ENCODE measurements at regions not wholly inside any gene's neighbourhood (a gene's known extent, or its start where the extent isn't known, plus 50 kb on each side); places are given as distances from the start of the nearest gene placed in this dataset.

GRCh38 chr17:79457376-79457775, 153.5 kb downstream of the RBFOX3 start:
- no peaks in the 10 kb centered on the region for H3K4me1 ChIP-seq (ENCODE audit: insufficient read depth, low read length)
- no peaks in the 10 kb centered on the region for H3K36me3 Mint-ChIP-seq (ENCODE audit: insufficient read depth in 1 of 3, low read depth in 3 of 3)
- no peaks in the 10 kb centered on the region; a peak in 1 of 5 replicates for H3K9me3 Mint-ChIP-seq
- H3K18ac ChIP-seq (ENCODE audit: insufficient read length, low read depth, low read length) = no peak overlapping the region
- no peak overlapping the region for H2BK5ac ChIP-seq (ENCODE audit: insufficient read length, low read length)
- no peak overlapping the region for H3K4me2 ChIP-seq (ENCODE audit: insufficient read depth, insufficient read length, low read length)
- no peaks in the 10 kb centered on the region for H4K20me1 ChIP-seq (ENCODE audit: control insufficient read depth, insufficient read depth, insufficient read length)
- H3K56ac ChIP-seq (ENCODE audit: insufficient read length, low read depth, low read length) = no peak overlapping the region
- H3K27me3 ChIP-seq (ENCODE audit: insufficient read depth, low read length) = no peaks in the 10 kb centered on the region
- no peaks in the 10 kb centered on the region for H3K79me2 ChIP-seq (ENCODE audit: insufficient read depth, low read length)
- no peak overlapping the region for H3T11ph ChIP-seq (ENCODE audit: low read length)
- H2BK120ac ChIP-seq (ENCODE audit: low read depth, low read length, poor library complexity, severe bottlenecking) = no peak overlapping the region
- H4K91ac ChIP-seq (ENCODE audit: insufficient read length, low read depth, low read length) = no peak overlapping the region
- H3K4me3 Mint-ChIP-seq = no peak overlapping the region
- no peak overlapping the region for H3K14ac ChIP-seq (ENCODE audit: insufficient read depth, low read length)
- WGBS (ENCODE audit: extremely low coverage, insufficient read length, low lambda C conversion rate) = no CpG with 5 or more reads among the region's 17 CpGs
- peaks cover 8% of the 10 kb centered on the region for H3K27me3 Mint-ChIP-seq (ENCODE audit: low read depth)
- no peak overlapping the region for H3K4ac ChIP-seq (ENCODE audit: low read depth, low read length)
- H2BK12ac ChIP-seq (ENCODE audit: insufficient read length, low read depth, low read length) = no peak overlapping the region
- H3K79me1 ChIP-seq (ENCODE audit: insufficient read depth, low read depth, low read length, poor library complexity, severe bottlenecking) = no peaks in the 10 kb centered on the region
- TF ChIP-seq CTCF (conservative IDR thresholded peaks at IDR 0.05) = no peak
- no peak for DNase-seq
- H3K4me1 Mint-ChIP-seq = no peaks in the 10 kb centered on the region
- H3K27ac ChIP-seq (ENCODE audit: insufficient read length, low read depth, low read length) = no peak overlapping the region
- H2AFZ ChIP-seq (ENCODE audit: low read length) = no peak overlapping the region
- H2AK5ac ChIP-seq (ENCODE audit: insufficient read length, low read length) = no peak overlapping the region
- H3K23ac ChIP-seq (ENCODE audit: insufficient read length, low read depth, low read length) = no peak overlapping the region
- H2BK20ac ChIP-seq (ENCODE audit: low read depth, low read length, poor library complexity, severe bottlenecking) = no peak overlapping the region
- H4K8ac ChIP-seq (replicated peaks; ENCODE audit: insufficient read length, low read depth, low read length) = no peak overlapping the region
- H3K9me3 ChIP-seq (ENCODE audit: control insufficient read depth, low read depth, low read length) = no peaks in the 10 kb centered on the region
- H4K5ac ChIP-seq (ENCODE audit: insufficient read length, low read depth, low read length) = no peak overlapping the region
- no peak overlapping the region for H3K9ac ChIP-seq (ENCODE audit: extremely low read depth, insufficient read length, low read length)
- peak overlapping the region in 1 of 3 experiments; percentile 66; a peak in 1 of 7 replicates for H3K27ac Mint-ChIP-seq
- H3K23me2 ChIP-seq (ENCODE audit: insufficient read length, low read depth, low read length, poor library complexity, severe bottlenecking) = no peaks in the 10 kb centered on the region
- H2BK15ac ChIP-seq (ENCODE audit: low read depth, low read length) = no peak overlapping the region

Measured in H9 (cell line).